MV-4-11 (cell line): ENCODE measurements at regions not wholly inside any gene's neighbourhood (a gene's known extent, or its start where the extent isn't known, plus 50 kb on each side); places are given as distances from the start of the nearest gene placed in this dataset.
"Not testable (repeated sequence)": the region's sequence is repeated elsewhere in the genome, so short reads cannot be mapped to it uniquely, and the experiment has no call there.

Experiments used
- DNase-seq: peaks from one replicate; lab custom pipeline; 2025; lab: John Stamatoyannopoulos, UW

DNA sequence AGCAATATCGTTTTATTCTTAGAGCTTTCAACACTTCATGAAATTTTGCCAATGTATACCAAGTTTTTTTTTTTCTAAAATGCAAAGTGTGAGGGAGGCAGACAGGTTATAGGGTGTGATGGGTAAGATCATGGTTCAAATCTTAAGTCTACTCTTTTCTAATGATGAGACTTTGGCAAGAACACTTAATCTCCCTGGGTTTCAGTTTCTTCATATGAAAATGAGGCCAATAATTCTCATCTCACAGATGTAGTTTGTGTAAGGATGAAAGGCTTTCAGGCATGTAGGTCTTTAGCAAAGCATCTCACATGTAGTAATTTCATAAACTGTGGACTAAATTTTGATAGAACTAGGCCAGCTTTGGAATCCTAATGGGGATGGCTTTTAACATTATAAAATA lies 457.1 kb downstream of the QKI start:
- DNase-seq = no peak

DNA sequence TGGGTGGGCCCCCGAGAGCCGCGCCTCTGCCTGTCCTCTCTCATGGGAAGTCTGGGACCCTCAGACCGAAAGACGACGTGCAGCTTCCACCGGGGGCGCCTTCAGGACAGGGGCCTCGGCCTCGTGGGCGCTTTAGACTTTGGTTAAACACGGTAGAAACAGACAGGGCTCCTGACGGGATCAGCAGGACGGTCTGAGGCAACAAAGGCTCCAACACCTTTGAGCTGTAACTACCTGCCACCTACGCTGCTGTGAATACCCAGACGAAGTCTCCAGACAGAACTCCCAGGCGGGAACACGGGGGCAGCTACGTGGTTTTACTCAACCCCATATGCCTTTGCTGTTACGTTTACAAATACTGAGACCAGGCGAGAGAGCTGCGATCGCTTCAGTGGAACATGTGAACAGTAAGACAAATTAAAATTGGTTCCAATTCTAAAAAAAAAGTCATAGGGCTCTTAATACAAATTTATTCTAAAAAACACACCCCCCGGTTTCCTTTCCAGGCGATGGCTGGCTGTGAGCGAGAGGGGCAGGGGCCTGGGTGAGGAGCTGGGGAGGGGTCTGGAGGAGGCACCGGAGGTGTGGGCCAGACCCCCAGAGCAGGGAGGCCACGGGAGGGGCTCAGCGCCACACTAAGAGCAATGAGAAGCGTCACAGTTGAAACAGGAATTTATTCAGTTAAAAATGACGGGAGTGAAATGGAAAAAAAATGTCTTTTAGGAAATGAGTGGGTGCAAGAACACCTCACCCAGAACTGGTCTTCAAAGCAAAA lies 453.2 kb downstream of the QKI start:
- no peak for DNase-seq

DNA sequence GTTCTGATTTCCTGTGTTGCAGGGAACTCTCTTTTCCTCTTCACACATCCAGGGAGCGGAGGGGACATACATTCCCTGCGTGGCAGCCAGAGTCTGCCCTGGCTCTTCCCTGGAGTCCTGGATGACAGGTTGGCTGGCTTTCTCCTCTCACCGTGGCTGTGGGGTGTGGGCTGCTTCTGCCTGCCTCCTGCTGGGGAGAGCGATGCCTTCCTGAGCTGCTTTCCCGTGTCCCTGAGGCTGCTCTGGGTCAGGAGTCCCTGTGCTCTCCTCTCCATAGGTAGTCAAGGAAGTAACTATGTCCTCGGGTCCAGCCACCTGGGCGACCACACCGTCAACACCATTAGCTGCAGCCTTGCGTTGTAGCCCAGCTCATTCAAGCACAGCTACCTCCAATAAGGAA lies 451.7 kb downstream of the QKI start:
- no peak for DNase-seq

DNA sequence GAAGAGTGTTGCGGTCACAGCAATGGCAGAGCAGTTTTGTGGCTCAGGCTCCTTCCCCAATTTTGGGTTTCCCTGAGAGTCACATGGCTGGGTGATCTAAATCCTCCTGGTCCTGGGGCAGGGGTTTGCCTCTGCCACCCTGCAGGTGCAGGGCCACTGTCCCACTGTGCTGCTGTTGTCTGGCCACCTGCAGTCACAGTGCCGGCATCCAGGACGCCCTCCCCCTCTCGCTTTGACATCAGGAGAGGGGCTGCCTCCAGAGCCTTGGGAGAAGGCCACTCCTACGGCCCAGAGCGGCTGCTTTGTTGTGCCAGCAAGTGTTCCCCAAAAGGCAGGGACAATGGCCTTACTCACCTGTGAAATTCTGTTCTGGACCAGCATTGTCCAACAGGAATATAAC lies 449.0 kb downstream of the QKI start:
- DNase-seq = peak; percentile 82

DNA sequence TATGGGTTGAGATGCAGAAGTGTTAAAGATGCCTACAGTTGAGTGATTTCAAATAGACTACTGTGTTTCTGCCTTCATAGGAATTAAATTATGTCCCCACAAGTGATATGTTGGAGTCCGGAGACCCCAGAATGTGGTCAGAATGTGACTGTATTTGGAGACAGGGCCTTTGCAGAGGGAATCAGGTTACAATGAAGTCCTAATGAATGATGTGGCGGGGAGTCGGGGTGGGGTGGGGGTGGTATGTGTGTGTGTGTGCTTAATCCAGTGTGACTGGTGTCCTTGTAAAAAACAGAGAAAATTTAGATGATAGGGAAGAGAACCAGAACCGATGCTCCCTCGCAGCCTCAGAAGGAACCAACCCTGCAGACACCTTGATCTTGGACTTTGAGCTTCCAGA lies 448.2 kb downstream of the QKI start:
- DNase-seq = no peak

DNA sequence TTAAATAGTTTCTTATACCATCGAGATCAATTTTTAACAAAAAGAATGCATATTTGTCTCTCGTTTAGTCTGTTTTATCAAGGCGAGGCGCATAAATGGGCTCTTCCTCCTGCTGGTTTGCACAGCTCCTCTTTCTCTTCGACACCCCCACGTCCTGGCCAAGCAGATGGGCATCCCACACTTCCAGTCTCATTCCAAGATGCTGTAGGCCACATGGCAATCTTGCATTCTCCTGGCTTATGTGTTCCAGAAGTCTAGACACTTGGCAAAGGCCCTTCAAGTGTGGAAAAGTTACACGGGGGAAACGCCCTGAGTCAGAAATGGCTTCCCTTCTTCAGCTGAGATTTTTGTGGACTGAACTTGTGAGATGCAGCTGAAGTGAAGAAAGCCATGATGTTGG lies 447.1 kb downstream of the QKI start:
- DNase-seq = no peak

DNA sequence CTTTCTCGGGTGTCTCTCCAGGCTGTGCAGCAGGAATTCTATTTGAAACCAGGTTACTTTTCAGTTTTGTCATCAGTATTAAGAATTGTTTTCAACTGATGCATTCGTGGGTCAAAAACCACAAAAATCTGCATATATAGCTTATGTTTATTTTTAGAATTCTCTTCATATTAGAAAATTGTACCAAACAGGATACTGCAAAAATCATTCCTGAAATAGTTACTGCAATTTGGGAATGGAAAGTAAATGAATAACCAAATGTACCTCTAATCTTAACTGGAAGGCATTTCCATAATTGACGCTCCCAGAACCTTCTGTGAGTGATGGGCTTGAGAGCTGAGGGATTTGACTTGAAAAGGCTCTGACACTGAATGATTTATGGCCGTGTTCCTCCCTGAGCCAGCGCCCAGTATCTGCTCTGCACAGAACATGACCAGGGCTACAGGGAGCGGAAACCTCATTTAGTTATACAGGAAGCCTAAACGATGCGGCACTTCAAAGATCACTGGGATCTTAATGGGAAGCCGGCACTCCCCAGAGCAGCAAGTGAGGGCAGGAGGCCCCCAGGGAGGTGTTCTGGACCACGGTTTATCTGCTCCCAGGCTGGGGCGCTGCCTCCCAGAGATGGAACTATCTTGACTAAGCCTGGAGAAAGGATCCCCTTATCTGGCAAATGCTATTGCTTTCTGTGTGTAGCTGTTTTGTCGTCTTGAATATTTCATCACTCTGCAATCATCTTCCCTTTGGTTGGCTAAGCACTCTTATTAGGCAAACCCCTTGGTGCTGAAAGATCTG lies 446.0 kb downstream of the QKI start:
- DNase-seq = peak; percentile 66

DNA sequence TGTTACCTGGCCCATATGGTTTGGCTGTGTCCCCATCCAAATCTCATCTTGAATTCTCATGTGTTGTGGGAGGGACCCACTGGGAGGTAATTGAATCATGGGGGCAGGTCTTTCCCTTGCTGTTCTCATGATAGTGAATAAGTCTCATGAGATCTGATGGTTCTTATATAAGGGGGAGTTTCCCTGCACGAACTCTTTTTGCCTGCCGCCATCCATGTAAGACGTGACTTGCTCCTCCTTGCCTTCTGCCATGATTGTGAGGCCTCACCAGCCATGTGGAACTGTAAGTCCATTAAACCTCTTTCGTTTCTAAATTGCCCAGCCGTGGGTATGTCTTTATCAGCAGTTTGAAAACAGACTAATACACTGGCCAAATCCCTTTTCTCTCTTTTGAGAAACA lies 444.4 kb downstream of the QKI start:
- not testable (repeated sequence) for DNase-seq

DNA sequence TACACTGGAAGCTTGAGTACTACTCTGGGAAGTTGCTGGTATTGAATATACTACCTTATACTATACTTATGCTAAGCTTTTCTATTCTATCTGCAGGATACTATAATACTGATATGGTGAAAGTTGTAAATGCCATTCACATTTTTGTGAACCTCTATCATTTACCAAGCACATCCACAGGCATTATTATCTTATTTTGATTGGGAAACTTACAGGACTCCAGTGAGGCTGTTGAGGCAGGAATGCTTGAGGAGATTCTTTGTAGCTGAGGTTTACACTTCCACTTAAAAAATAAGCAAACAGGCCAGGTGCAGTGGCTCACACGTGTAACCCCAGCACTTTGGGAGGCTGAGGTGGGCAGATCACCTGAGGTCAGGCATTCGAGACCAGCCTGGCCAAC lies 442.9 kb downstream of the QKI start:
- DNase-seq = no peak

DNA sequence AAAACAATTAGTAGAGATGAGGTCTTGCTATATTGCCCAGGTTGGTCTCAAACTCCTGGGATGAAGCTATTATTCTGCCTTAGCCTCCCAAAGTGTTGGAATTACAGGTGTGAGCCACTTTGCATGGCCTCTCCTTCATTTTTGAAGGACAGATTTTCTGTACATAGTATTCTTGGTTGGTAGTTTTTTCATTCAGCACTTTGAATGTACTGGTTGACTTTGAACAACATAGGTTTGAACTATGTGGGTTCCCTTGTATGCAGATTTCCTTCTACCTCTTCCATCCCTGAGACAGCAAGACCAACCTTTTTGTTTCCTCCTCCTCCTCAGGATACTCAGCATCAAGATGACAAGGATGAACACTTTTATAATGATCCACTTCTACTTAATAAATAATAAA lies 436.4 kb downstream of the QKI start:
- DNase-seq = no peak

DNA sequence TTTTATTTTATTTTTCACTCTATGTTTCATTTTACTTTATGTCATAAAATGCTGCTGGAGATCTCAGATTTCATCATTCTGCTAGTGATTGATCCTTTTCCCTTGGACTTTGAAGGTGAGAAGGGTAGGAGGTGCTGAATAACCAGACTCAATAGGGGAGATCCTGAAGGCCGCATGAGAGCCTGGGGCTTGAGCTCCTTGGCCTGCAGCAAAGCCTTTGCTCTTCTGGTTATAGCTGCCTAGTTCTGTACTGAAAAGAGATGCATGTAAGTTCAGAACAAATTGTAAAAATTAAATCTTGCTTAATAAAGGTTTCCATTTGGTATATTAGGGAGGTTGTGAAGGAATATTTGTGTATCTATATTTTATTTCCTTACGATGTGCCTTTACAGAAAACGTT lies 430.2 kb downstream of the QKI start:
- no peak for DNase-seq

DNA sequence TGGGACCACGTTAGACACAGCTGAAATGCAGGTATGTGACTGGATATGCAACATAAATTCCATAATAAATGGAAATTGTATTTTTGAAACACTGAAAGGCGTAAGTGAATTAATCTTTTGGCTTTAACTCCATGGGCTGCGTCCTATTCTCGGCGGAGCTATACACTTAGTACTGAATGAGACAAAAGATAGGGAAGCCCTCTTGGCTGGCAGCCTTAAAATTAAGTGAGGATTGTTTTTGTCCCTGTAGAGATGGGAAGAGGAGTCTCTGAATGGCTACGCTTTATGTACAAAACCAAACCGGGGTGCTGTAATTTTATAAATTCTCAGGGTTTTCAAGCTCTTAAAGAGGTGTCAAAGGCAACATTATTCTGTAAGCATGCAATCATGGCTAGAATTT lies 429.8 kb downstream of the QKI start:
- no peak for DNase-seq

DNA sequence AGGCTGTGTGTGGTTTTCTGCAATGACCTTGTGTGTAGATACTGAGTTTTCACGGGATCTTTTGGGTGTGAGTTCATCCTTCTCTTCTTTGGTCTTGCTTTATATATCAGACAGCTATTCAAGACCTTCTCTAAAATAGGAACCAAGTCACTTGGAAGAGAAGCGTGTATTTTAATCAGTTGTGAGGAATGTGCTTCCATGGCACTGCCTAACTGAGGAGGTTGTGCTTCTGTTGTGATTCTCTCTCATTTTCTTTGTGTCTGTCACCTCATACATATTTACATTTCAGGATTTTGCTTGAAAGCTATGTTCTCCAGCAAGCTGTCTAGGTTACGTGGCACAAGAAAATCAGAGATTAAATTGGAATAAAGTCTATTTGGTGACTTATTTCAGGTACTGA lies 428.7 kb downstream of the QKI start:
- no peak for DNase-seq

DNA sequence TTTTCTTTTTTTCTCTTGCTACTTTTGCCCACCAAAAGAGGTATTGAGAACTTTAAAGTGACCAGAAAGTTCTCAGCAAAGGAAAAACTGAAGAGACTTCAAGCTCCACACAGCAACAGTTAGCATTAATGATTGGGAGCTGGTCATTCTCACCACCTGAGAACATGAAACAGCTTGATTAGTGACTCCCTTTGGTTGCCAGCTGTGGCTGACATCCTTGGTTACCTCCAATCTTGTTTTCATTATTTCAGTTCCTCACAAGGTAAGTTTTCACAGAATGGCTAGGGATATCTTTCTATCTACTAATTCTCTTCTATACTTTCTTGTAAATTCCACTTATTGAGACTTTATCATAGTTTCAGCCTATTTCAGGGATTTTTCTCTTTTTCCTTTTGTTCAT lies 427.9 kb downstream of the QKI start:
- no peak for DNase-seq

DNA sequence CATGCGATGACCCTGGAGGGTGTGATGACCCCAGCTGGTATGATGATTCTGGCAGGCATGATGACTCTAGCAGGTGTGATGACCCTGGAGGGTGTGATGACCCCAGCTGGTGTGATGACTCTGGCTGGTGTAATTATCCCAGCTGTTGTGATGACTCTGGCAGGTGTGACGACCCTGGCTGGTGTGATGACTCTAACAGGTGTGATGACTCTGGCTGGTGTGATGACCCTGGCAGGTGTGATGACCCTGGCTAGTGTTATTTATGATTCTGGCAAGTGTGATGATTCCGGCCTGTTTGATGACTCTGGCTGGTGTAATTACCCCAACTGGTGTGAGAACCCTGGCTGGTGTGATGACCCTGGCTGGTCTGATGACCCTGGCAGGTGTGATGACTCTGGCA lies 427.2 kb downstream of the QKI start:
- DNase-seq = no peak

DNA sequence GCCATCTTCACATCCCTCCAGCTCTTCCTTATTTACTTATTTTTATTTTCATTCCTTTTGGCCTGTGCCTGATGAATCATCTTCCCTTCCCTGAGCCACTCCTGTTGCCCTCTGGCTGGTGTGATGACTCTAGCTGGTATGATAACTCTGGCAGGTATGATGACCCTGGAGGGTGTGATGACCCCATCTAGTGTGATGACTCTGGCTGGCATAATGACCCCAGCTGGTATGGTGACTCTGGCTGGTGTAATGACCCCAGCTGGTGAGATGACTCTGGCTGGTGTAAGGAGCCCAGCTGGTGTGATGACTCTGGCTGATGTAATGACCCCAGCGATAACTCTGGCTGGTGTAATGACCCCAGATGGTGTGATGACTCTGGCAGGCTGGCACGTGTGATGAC lies 426.8 kb downstream of the QKI start:
- DNase-seq = no peak

DNA sequence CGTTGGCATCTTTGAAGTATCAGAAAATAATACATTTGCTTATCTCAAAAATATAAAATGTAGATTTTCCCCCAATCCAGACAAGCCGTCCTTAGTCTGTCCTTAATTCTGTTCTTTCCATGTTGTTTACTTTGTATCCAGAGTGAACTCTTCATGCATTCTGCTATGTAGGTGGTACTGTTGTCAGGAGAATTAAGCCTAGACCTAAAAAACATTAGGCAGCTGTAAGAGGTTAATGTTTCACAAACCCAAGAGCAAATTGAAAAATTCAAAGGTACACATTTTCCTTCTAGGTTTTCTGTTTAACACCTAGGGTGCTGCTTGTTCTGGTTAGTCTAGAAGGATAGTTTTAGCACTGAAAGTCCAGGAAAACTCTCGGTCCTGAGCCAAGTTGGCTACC lies 426.4 kb downstream of the QKI start:
- no peak for DNase-seq

DNA sequence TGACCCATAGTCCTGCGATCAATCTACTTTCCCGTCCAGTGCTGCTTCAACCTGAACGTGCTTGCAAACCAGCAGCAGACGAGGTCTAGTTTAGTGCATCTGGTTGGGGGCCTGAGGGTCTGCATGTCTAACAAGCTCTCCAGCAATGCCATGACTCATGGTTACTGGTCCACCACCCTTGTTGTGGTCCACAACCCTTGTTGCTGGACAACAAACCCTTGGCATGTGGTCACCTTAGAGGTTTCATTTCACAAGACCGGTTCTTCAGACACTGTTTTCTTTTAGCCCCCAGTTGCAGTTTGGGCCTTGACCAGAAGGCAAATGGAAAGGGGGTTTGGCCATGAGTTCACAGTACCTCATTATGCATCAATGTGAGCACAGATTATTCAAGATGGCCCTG lies 424.8 kb downstream of the QKI start:
- DNase-seq = no peak

DNA sequence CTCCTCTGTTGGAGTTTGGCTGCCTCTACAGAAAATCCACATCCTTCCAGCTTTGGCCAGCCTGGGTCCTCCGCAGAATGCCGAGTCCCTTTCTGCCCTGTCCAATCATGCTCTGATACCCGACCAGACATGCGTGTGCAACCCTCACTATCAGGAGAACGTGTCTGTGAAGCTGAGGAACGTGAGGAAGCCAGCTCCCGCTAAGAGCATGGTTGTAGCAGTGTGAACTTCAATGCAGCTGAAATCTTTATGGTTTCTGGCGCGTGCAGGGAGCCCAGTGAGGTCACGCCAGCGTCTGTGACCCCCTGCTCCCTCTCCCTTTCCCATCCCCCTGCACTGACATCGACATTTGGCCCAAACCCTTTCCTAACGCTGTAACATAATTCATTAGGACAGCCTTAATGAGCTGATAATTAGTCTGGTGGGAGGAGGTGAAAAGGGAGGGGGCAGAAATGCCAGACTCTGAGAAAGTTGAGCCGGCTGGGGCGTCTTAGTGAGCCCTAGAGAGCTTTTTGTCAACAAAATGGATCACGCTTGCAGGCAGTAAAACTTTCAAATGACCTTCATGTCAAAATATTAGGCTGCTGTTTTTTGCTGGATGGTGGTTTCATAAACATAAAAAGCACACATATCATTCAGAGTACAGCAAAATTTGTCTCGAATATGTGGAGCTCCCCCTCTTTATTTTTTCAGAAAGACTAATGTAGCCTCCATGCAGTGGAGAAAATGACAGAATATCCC lies 423.3 kb downstream of the QKI start:
- no peak for DNase-seq

DNA sequence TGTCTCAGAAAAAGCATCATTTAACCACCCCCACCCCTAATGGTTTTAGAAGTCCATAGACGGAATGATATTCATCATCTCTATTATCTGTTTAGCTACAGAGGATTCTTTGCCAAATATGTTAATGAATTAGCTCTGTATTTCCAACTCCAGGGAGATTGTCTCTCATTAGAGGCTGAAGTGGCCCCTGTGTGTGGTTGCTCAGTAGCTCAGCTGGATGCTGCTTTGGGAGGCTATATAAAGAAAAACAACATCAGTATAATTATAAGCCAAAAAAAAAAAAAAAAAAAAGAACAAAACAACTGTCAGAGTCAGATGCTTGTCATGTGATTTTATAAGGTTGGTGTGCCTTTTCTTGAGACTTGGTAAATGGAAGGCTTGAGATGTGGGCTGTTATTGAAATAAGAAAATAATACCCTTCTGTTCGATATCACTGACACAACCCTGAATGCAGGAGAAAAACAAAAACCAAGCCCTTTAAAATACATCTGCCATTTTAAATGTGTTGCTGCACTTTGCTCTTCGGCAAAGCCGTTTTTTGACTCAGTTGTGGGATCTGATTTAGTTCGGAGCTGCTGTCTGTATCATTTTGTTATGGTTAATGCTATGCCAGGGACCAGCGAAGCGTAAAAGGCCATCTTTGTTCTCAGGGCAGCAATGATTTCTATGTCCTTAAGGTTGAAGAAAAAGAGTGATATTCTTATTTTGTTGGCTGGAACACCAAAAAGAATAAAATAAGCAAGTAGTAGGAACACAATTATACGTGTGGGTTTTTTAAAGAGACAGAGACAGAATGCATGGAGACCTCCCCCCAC lies 422.6 kb downstream of the QKI start:
- no peak for DNase-seq

DNA sequence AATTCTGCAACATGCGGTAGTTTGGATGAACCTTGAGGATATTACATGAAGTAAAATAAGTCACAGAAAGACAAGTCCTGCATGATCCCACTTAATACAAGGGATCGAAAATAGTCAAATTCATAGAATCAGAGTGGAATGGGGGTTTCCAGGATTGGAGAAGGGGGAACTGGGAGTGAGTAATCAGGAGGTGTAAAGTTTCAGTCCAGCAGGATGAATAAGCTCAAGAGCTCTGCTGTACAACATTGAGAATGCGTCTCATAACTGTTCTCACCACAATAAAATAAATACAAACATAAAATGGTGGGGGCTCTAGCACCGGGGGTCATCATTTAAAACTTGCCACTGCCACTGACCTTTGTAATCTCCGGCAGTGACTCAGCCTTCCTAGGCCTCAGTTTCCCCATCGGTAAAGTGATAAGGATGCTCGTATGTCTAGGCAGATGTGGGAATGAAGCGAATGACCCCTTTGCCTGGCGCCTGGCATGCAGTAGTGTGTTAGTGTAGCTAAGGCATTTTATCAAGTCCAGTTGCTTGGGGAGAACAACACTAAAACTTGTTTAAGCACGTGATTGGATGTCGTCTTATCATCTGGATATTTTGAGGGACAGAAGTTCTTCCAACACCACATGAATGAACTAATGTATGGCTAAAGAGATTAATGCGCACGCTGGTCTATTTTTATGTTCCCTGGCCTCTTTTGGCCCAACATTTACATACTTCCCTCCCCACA lies 421.1 kb downstream of the QKI start:
- DNase-seq = no peak
